Prostate gland (tissue), 2 donors: ENCODE measurements at regions not wholly inside any gene's neighbourhood (a gene's known extent, or its start where the extent isn't known, plus 50 kb on each side); places are given as distances from the start of the nearest gene placed in this dataset.

ENCODE experiments used
- DNase-seq: peaks from one replicate; pipeline ENCODE4 v3.0.0-alpha.2; 2019; ENCODE audit warnings: low spot score
- H3K27ac ChIP-seq, 2 donors: fragments of 200-600 bp; sonication (generic); 2 replicates each; pipeline ENCODE4 v1.5.1; 2017 to 2019
- H3K27me3 ChIP-seq: fragments of 200-600 bp; sonication (generic); replicated peaks from 2 replicates; pipeline ENCODE4 v1.5.1; 2019; ENCODE audit not compliant: insufficient read depth
- H3K36me3 ChIP-seq, 2 donors: fragments of 200-600 bp; sonication (generic); 1 replicate in 1 of 2; 2 replicates in 1 of 2; pipeline versions ENCODE4 v1.5.1 to v1.8.1; 2017 to 2019
- H3K4me1 ChIP-seq: fragments of 200-600 bp; sonication (generic); replicated peaks from 2 replicates; pipeline ENCODE4 v1.5.1; 2019
- H3K4me3 ChIP-seq, 2 donors: fragments of 200-600 bp; sonication (generic); 2 replicates each; pipeline ENCODE4 v1.5.1; 2017 to 2019
- H3K9me3 ChIP-seq: fragments of 200-600 bp; sonication (generic); 2 replicates; pipeline ENCODE4 v1.5.1; 2017
- POLR2A ChIP-seq: fragments of 450-650 bp; IDR thresholded peaks from one replicate; pipeline ENCODE4 v1.6.1; 2016; ENCODE audit warnings: antibody characterized with exemption, mild to moderate bottlenecking
- POLR2AphosphoS5 ChIP-seq: sonication (generic); formaldehyde crosslinking; IDR thresholded peaks from one replicate; pipeline ENCODE4 v1.6.1; 2017; ENCODE audit warnings: antibody characterized with exemption
- WGBS: methylation state at CpG from one replicate; pipeline ENCODE4 v1.1.5; 2018; 5-methylcytosine and 5-hydroxymethylcytosine counted together
- intact Hi-C: fragments of 100-400 bp; cut with DNase I; formaldehyde crosslinking; loops from one replicate; pipeline ENCODE4 v1.14.2; 2022
- TF ChIP-seq, protein P1 (sequence below), 4 experiments: fragments of 200-600 bp in 2 of 4; fragments of 450-650 bp in 2 of 4; sonication (generic) in 2 of 4; IDR thresholded peaks; 1 replicate in 3 of 4; 2 replicates in 1 of 4; pipeline ENCODE4 v1.5.1; 2016 to 2019; ENCODE audit warnings: antibody characterized with exemption in 4 of 4, mild to moderate bottlenecking in 2 of 4, moderate library complexity in 2 of 4

- no peaks in the 10 kb centered on the region for H3K4me1 ChIP-seq
- 59% methylated on average over 38 of the region's 38 CpGs for WGBS
- H3K27me3 ChIP-seq = no peaks in the 10 kb centered on the region
- H3K27ac ChIP-seq = peak overlapping the region; percentile 51 to 63
- no peak overlapping the region for H3K4me3 ChIP-seq
- intact Hi-C loops = loop anchor here (10.0 kb wide), 1 partner anchor 245 kb away; the partner anchor contains the start of gene DLL1
- TF ChIP-seq, protein P1, sequence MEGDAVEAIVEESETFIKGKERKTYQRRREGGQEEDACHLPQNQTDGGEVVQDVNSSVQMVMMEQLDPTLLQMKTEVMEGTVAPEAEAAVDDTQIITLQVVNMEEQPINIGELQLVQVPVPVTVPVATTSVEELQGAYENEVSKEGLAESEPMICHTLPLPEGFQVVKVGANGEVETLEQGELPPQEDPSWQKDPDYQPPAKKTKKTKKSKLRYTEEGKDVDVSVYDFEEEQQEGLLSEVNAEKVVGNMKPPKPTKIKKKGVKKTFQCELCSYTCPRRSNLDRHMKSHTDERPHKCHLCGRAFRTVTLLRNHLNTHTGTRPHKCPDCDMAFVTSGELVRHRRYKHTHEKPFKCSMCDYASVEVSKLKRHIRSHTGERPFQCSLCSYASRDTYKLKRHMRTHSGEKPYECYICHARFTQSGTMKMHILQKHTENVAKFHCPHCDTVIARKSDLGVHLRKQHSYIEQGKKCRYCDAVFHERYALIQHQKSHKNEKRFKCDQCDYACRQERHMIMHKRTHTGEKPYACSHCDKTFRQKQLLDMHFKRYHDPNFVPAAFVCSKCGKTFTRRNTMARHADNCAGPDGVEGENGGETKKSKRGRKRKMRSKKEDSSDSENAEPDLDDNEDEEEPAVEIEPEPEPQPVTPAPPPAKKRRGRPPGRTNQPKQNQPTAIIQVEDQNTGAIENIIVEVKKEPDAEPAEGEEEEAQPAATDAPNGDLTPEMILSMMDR (IDR thresholded peaks at IDR 0.05) = no peak
- TF ChIP-seq POLR2AphosphoS5 = peak; percentile 76
- TF ChIP-seq POLR2A = no peak
- H3K36me3 ChIP-seq = no peaks in the 10 kb centered on the region
- peak; percentile 48 for DNase-seq
- H3K9me3 ChIP-seq = no peaks in the 10 kb centered on the region
Measured at GRCh38 chr6:170049641-170050561, 241.0 kb downstream of the DLL1 start.

- Histone ChIP-seq H3K4me3 (no peak overlapping the region), H3K36me3 (no peaks in the 10 kb centered on the region), H3K4me1 (no peaks in the 10 kb centered on the region), H3K27ac (peak overlapping the region; percentile 51 to 56), H3K9me3 (no peaks in the 10 kb centered on the region), H3K27me3 (no peaks in the 10 kb centered on the region)
- no peak for DNase-seq
- intact Hi-C loops = loop anchor here (10.0 kb wide), 1 partner anchor 246 kb away; the partner anchor contains the start of gene DLL1
- TF ChIP-seq POLR2A (no peak), POLR2AphosphoS5 (no peak)
- TF ChIP-seq, protein P1 (IDR thresholded peaks at IDR 0.05) = no peak
- 72% methylated on average over 16 of the region's 16 CpGs for WGBS
Measured at GRCh38 chr6:170048615-170049256, 242.1 kb downstream of the DLL1 start.

DNA sequence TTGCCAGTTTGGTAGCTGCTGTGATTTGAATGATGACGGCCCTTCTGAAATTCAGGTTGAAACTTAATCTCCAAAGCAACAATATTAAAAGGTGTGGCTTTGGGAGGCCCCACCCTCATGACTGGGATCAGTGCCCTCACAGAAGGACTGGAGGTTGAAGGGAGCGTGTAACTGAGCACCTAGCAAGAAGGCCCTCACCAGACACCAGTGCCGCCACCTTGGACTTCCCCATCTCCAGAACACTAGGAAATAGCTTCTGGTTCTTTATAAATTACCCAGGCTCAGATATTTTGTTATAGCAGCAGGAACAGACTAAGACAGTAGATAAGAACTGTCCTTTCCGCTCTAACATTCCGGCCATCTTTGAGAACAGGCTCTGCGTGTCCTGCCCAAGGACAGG is 243.1 kb downstream of the DLL1 start:
- Histone ChIP-seq H3K27me3 (no peaks in the 10 kb centered on the region), H3K27ac (peak overlapping the region in 1 of 2 donors; percentile 51), H3K4me3 (no peak overlapping the region), H3K4me1 (no peaks in the 10 kb centered on the region), H3K36me3 (no peaks in the 10 kb centered on the region), H3K9me3 (no peaks in the 10 kb centered on the region)
- TF ChIP-seq, protein P1 (IDR thresholded peaks at IDR 0.05) = no peak
- no peak for TF ChIP-seq POLR2AphosphoS5
- TF ChIP-seq POLR2A = no peak
- WGBS = 95% methylated on average over 6 of the region's 6 CpGs
- DNase-seq = no peak
- intact Hi-C loops = loop anchor here (10.0 kb wide), 1 partner anchor 247 kb away; the partner anchor contains the start of gene DLL1

DNA sequence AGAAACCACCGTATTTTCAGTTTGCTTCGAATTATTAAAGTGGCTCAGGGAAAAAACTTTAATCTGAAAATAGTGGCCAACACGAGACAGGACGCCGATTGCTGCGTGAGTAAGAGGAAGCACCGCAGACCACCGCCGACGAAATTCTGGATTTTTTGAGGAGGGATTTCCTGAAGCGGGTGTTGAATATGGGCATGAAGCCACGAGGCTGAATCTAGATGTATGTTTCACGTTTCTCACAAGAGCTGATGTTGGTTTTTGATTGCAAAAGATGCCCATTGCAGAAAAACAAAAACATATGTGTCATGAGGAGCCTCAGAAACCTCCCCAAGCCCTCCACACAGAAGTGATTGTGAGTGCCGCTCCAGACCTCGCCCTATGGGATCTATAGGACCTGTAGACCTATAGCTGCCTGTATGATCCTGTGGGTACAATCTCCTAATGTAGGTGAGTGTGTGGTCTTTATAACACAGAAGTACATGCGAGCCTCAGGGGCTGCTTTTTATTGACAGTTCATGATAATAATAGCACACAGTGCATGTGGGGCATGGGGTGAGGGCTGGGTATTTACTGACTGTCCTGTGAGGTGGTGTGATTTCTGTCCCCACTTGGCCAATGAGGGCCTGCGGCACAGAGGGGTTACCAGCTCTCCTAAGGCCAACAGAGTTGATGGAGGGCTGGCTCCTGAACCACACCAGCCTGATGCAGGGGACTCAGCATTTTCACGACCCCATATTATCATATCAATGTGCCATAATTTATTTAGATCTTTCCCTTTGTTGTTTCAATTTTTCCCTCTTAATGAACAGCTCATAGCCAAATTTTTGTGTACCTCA is 243.9 kb downstream of the DLL1 start:
- Histone ChIP-seq H3K4me1 (no peaks in the 10 kb centered on the region), H3K36me3 (no peaks in the 10 kb centered on the region), H3K27me3 (no peaks in the 10 kb centered on the region), H3K9me3 (no peaks in the 10 kb centered on the region), H3K4me3 (no peak overlapping the region), H3K27ac (no peak overlapping the region)
- DNase-seq = no peak
- WGBS = 83% methylated on average over 18 of the region's 18 CpGs
- TF ChIP-seq, protein P1 (IDR thresholded peaks at IDR 0.05) = no peak
- no peak for TF ChIP-seq POLR2A
- TF ChIP-seq POLR2AphosphoS5 = no peak
- intact Hi-C loops = loop anchor here (10.0 kb wide), 1 partner anchor 248 kb away; the partner anchor contains the start of gene DLL1
